H1 (cell line): ENCODE measurements at regions not wholly inside any gene's neighbourhood (a gene's known extent, or its start where the extent isn't known, plus 50 kb on each side); places are given as distances from the start of the nearest gene placed in this dataset.

ENCODE experiments used
- CTCF ChIP-seq, 3 experiments: IDR thresholded peaks; 1 replicate in 2 of 3; 2 replicates in 1 of 3; pipeline versions ENCODE4 v1.5.1 to v1.6.1; 2011; ENCODE audit warnings: low read length in 3 of 3, mild to moderate bottlenecking in 3 of 3, inconsistent platforms in 2 of 3, low read depth in 1 of 3, moderate library complexity in 1 of 3; ENCODE audit not compliant: insufficient read depth in 1 of 3; ENCODE audit errors: control extremely low read depth in 1 of 3
- EGR1 ChIP-seq: IDR thresholded peaks from 2 replicates; pipeline ENCODE4 v1.6.1; 2011; ENCODE audit warnings: low read depth, low read length, borderline replicate concordance

GRCh38 chr7:24517166-24517565 is 56.1 kb upstream of the PALS2 start (continued):
- no peak for TF ChIP-seq CTCF (IDR thresholded peaks at IDR 0.05; ENCODE audit: control extremely low read depth in 1 of 3, insufficient read depth in 1 of 3, low read depth in 1 of 3, low read length in 3 of 3)
- no peak for TF ChIP-seq EGR1
